Inferior parietal cortex (tissue), 1 donor: ENCODE measurements at regions not wholly inside any gene's neighbourhood (a gene's known extent, or its start where the extent isn't known, plus 50 kb on each side); places are given as distances from the start of the nearest gene placed in this dataset.
A peak's percentile ranks its signal among the peaks of the same experiment; 100 is the strongest.
"Not testable (repeated sequence)": the region's sequence is repeated elsewhere in the genome, so short reads cannot be mapped to it uniquely, and the experiment has no call there.

Source experiments
- DNase-seq: peaks from one replicate; pipeline ENCODE4 v3.0.0-alpha.2; 2016; ENCODE audit errors: extremely low spot score

DNA sequence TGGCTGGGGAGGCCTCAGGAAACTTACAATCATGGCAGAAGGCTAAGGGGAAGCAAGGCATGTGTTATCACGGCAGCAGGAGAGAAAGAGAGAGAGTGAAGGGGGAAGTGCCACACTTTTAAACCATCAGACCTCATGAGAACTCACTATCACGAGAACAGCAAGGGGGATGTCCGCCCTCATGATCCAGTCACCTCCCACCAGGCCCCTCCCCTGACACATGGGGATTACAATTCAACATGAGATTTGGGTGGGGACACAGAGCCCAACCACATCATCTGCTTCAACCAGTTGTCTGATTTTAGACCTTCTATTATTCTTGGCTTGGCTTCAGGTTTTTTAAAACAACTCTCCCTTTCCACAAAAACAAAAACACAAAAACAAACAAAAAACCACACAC is 93.7 kb upstream of the BASP1 start:
- not testable (repeated sequence) for DNase-seq

- DNase-seq: no peak
Observed at GRCh38 chr5:17127743-17128231, 89.6 kb upstream of the BASP1 start.

DNA sequence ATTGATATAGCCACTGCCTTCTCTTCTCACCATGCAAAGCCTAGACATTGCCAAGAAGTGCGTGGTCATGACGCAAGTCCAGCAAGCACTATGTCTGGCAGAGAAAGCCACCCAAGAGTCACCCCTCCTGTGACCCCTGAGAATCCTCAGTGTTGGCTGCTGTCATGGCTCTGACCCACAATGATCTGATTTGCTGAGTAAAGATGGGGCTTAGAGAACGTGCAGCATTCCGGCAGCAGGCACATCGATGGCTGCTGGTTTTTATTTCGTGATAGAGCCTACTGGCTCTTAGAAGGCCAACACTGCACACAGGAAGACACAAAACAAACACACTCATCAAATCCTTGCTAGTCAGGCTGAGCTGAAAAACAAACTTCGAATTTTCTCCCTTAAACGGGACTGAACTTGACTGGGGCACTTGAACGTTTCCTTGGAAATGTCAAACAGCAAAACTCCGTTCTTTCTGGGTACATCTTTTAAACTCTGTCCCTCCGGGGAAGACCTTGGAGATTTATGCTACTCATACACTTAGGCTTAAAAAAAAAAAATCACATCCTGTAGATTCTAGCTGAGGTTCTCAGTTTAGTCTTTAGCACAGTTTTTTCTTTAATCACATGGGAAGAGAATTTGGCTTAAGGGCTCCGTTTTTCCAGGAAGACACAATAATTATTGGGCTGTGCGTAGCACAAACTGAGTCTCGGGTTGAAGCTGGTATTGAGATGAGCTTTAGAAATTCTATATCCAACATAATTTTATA is 88.2 kb upstream of the BASP1 start:
- DNase-seq: no peak

DNA sequence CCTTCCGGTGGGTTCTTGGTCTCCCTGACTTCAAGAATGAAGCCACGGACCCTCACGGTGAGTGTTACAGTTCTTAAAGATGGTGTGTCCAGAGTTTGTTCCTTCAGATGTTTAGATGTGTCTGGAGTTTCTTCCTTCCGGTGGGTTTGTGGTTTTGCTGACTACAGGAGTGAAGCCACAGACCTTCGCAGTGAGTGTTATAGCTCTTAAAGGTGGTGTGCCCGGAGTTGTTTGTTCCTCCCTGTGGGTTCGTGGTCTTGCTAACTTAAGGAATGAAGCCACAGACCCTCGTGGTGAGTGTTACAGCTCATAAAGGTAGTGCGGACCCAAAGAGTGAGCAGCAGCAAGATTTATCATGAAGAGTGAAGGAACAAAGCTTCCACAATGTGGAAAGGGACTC is 87.1 kb upstream of the BASP1 start:
- DNase-seq: not testable (repeated sequence)

- peak; percentile 78 for DNase-seq
Observed at GRCh38 chr5:17132444-17133083, 84.9 kb upstream of the BASP1 start.

- DNase-seq: no peak
Observed at GRCh38 chr5:17135050-17135449, 82.4 kb upstream of the BASP1 start.

DNA sequence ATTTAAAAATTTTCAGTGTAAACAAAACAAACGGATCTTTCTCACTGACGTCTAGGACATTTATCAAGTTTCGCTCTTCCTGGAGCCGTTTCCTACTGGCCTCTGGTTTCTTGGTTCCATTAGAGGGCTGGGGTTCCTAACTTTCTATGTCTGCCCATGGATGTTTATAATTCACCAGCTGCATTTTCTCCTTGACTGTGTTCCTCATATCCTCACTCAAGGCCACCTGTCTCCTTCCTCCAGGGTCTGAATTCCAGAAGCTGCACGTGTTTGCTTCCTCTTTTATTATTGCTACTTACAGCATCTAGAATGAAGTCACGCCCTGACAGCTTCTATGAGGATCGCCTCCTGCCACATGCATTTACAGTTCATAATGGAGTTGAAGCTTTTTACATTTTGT is 74.1 kb upstream of the BASP1 start:
- no peak for DNase-seq

GRCh38 chr5:17146280-17146841 is 71.1 kb upstream of the BASP1 start:
- no peak for DNase-seq

DNA sequence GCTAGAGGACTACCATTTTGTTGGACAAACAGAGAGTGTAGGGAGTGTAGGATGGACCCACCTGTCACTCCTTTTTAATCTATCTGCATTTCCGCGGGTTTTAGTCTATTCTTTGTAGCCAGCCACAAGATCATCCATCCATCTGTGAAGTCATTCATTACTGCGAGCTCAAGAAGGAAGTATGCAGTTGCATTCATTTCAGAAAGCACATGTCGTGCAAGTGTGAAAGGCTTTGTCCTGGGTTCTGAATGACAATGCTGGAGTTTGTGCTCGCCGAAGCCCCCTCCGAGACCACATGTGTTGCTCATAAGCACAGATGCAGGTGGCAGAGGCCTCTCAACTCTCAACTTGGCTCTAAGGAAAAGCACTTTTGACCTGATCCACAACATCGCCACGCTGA is 70.3 kb upstream of the BASP1 start:
- no peak for DNase-seq

DNA sequence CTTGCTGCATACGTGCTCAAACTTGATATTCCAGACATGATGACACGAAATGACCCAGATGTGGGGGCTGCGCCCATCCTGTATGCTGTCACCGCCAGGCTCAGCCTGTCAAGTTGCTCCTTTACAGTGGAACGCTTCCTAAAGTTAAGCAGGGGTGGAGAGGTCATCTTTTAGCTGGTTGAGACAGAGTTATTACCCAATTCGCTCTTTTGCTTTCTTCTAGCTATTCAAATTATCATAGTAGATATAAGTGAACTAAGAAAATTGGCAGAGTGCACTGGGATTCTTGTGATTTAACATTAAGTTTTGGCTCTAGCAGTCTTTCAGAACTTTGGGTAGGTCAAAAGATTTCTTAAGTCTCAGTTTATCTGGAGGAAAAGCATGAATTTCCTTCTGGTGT is 69.8 kb upstream of the BASP1 start:
- no peak for DNase-seq

- DNase-seq: no peak
Observed at GRCh38 chr5:17148481-17148880, 69.0 kb upstream of the BASP1 start.

DNA sequence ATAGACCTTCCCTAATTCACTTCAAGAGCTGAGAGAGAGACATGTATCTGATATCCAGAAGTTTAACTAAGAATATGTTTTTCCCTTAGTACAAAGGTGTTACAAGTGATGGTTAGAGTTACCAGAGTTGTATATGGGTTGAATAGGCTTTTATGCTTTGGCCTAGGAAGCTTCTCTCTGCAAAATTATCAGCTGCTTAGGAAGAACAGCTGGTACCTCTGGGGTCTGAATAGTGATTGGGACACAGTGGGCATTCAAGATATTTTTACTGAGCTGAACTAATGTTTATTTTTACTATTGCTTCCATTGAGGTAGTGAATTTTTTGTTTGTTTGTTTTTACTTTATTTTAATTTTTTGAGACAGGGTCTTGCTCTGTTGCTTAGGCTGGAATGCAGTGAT is 67.6 kb upstream of the BASP1 start:
- no peak for DNase-seq

GRCh38 chr5:17150531-17150930 is 66.9 kb upstream of the BASP1 start:
- no peak for DNase-seq

- DNase-seq: no peak
Observed at GRCh38 chr5:17151686-17152085, 65.7 kb upstream of the BASP1 start.

- DNase-seq: no peak
Observed at GRCh38 chr5:17154211-17154996, 63.0 kb upstream of the BASP1 start.

DNA sequence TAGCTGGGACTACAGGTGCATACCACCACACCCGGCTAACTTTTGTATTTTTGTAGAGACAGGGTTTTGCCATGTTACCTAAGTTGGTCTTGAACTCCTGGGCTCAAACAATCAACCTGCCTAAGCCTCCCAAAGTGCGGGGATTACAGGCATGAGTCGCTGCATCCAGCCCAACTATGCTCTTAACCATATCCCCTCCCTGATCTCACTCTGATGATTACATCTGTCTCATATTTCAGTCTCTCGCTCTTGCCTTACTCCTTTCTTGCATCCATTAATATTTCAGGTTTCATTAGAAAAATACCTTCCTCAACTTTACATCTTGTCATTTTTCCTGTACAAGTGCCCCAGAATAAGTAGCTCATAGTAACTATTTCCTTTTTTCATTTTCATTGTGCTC is 61.0 kb upstream of the BASP1 start:
- DNase-seq: no peak

- no peak for DNase-seq
Observed at GRCh38 chr5:17157294-17157693, 60.1 kb upstream of the BASP1 start.

GRCh38 chr5:17157916-17158529 is 59.4 kb upstream of the BASP1 start:
- no peak for DNase-seq

DNA sequence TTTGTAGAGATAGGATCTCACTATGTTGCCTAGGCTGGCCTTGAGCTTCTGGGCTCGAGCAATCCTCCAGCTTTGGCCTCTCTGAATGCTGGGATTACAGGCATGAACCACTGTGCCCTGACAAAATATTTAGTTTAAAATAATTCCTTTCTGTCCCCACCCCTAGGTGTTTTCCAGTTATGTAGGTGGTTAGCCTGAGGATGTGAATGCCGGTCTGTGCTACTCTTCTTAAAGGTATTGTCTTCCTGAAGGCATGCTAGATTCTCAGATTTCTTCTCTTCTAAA is 56.7 kb upstream of the BASP1 start:
- DNase-seq: no peak

GRCh38 chr5:17161662-17162061 is 55.8 kb upstream of the BASP1 start:
- no peak for DNase-seq

DNA sequence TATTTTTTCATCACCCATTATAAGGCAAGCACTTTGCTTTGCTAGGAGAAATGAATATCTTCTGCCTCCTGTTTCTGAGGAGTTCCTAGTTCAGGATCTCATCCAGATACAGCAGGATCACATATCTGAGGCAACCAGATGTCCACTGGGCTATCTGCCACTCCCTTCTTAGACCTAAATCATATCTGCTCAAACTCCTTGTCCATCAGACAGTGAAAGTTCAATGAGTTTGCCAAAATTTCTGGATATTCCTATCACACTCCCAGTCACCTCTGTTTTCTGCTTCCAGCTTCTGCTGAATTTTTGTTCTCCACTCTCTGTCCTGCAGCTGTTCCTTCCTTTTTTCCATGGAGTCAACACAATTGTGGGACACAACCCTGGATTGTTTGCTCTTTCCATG is 54.2 kb upstream of the BASP1 start:
- DNase-seq: no peak
